ENCODE measurements at regions not wholly inside any gene's neighbourhood (a gene's known extent, or its start where the extent isn't known, plus 50 kb on each side); places are given as distances from the start of the nearest gene placed in this dataset.

- intact Hi-C loops (cut with DNase I; ENCODE audit: low total_unique reads) (no loop called here), in situ Hi-C loops (cut with MboI; ENCODE audit: low sequenced_read_pairs in 4 of 4) (no loop called here)
- DNase-seq: no peak
- H3K4me3 ChIP-seq: no peak overlapping the region
- no peak for ATAC-seq
- no peaks in the 10 kb centered on the region for H3K4me1 ChIP-seq
- H3K9me3 ChIP-seq: no peaks in the 10 kb centered on the region
- no peak for TF ChIP-seq POLR2A (IDR thresholded peaks at IDR 0.05)
- TF ChIP-seq, protein P1, sequence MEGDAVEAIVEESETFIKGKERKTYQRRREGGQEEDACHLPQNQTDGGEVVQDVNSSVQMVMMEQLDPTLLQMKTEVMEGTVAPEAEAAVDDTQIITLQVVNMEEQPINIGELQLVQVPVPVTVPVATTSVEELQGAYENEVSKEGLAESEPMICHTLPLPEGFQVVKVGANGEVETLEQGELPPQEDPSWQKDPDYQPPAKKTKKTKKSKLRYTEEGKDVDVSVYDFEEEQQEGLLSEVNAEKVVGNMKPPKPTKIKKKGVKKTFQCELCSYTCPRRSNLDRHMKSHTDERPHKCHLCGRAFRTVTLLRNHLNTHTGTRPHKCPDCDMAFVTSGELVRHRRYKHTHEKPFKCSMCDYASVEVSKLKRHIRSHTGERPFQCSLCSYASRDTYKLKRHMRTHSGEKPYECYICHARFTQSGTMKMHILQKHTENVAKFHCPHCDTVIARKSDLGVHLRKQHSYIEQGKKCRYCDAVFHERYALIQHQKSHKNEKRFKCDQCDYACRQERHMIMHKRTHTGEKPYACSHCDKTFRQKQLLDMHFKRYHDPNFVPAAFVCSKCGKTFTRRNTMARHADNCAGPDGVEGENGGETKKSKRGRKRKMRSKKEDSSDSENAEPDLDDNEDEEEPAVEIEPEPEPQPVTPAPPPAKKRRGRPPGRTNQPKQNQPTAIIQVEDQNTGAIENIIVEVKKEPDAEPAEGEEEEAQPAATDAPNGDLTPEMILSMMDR (IDR thresholded peaks at IDR 0.05 in 4 of 5, conservative IDR thresholded peaks at IDR 0.05 in 1 of 5): no peak
- no peak overlapping the region for H3K27ac ChIP-seq
- H3K36me3 ChIP-seq: no peaks in the 10 kb centered on the region
- H3K27me3 ChIP-seq: no peaks in the 10 kb centered on the region
Measured at GRCh38 chr14:49106741-49107667, 479.2 kb downstream of the RPS29 start.

GRCh38 chr14:49105956-49106355, 480.2 kb downstream of the RPS29 start:
- in situ Hi-C loops (cut with MboI; ENCODE audit: low sequenced_read_pairs in 4 of 4): no loop called here
- no peaks in the 10 kb centered on the region for H3K36me3 ChIP-seq
- DNase-seq: no peak
- H3K4me3 ChIP-seq: no peak overlapping the region
- no peaks in the 10 kb centered on the region for H3K9me3 ChIP-seq
- intact Hi-C loops (cut with DNase I; ENCODE audit: low total_unique reads): no loop called here
- no peak for ATAC-seq
- TF ChIP-seq POLR2A (IDR thresholded peaks at IDR 0.05): no peak
- TF ChIP-seq, protein P1 (IDR thresholded peaks at IDR 0.05 in 4 of 5, conservative IDR thresholded peaks at IDR 0.05 in 1 of 5): no peak
- H3K27ac ChIP-seq: no peak overlapping the region
- H3K27me3 ChIP-seq: no peaks in the 10 kb centered on the region
- H3K4me1 ChIP-seq: no peaks in the 10 kb centered on the region

GRCh38 chr14:49105512-49105911, 480.7 kb downstream of the RPS29 start:
- DNase-seq (no peak), ATAC-seq (no peak)
- H3K27ac ChIP-seq: no peak overlapping the region
- H3K36me3 ChIP-seq: no peaks in the 10 kb centered on the region
- no peaks in the 10 kb centered on the region for H3K27me3 ChIP-seq
- intact Hi-C loops (cut with DNase I; ENCODE audit: low total_unique reads) (no loop called here), in situ Hi-C loops (cut with MboI; ENCODE audit: low sequenced_read_pairs in 4 of 4) (no loop called here)
- H3K9me3 ChIP-seq: no peaks in the 10 kb centered on the region
- H3K4me1 ChIP-seq: no peaks in the 10 kb centered on the region
- H3K4me3 ChIP-seq: no peak overlapping the region
- TF ChIP-seq POLR2A (IDR thresholded peaks at IDR 0.05): no peak
- TF ChIP-seq, protein P1 (IDR thresholded peaks at IDR 0.05 in 4 of 5, conservative IDR thresholded peaks at IDR 0.05 in 1 of 5): no peak

DNA sequence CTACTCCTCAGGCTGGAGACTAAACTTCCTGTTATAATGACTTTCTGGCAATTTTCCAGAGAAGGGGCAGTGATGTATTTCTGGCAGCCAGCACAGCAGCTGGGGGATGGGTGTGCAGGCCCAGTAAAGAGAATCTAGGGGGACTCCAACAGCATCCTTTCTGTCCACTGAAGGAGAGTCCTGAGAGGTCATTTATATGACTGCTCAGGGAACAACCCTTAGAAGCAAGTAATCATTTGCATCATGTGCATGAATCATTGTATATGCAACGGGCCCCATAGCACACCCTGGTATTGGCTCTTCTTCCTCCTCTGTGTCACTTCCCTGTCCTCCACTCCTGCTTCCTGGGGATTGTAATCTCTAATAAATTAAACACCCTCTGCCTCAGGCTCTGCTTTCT, 493.8 kb downstream of the RPS29 start:
- H3K27me3 ChIP-seq: no peaks in the 10 kb centered on the region
- H3K36me3 ChIP-seq: no peaks in the 10 kb centered on the region
- H3K9me3 ChIP-seq: no peaks in the 10 kb centered on the region
- no peak overlapping the region for H3K27ac ChIP-seq
- DNase-seq (no peak), ATAC-seq (no peak)
- in situ Hi-C loops (cut with MboI; ENCODE audit: low sequenced_read_pairs in 4 of 4): no loop called here
- no peak for TF ChIP-seq POLR2A (IDR thresholded peaks at IDR 0.05)
- TF ChIP-seq, protein P1 (IDR thresholded peaks at IDR 0.05 in 4 of 5, conservative IDR thresholded peaks at IDR 0.05 in 1 of 5): no peak
- H3K4me3 ChIP-seq: no peak overlapping the region
- H3K4me1 ChIP-seq: no peaks in the 10 kb centered on the region
- intact Hi-C loops (cut with DNase I; ENCODE audit: low total_unique reads): no loop called here

All from gastrocnemius medialis (tissue), 4 donors.